IMR-90 (cell line): ENCODE measurements at regions not wholly inside any gene's neighbourhood (a gene's known extent, or its start where the extent isn't known, plus 50 kb on each side); places are given as distances from the start of the nearest gene placed in this dataset.

Experiments used
- ATAC-seq: fragments of 200-7000 bp; cut with Tn5 transposase; 2 replicates; pipeline ENCODE4 v1.9.1; 2020; ENCODE audit warnings: low read depth, mild to moderate bottlenecking, moderate library complexity
- BruUV-seq: library from RNA; stranded (reverse); fragments of 400-500 nt; replicated peaks from 2 replicates; lab custom pipeline; 2021; lab: Mats Ljungman, UMichigan
- CTCF ChIA-PET: fragments of 300-600 bp; formaldehyde crosslinking; extraction: SDS; loops from one replicate; lab custom pipeline; 2021; ENCODE audit warnings: antibody characterized with exemption; lab: Yijun Ruan, JAX
- POLR2A ChIA-PET: fragments of 300-600 bp; sonication (Branson Sonifier 250); formaldehyde crosslinking; loops from one replicate; lab custom pipeline; 2022; ENCODE audit warnings: antibody characterized with exemption; ENCODE audit not compliant: unreplicated experiment; lab: Charles Lee
- DNase-seq: peaks from one replicate; pipeline ENCODE4 v3.0.0; 2013
- H2AFZ ChIP-seq: replicated peaks from 2 replicates; pipeline ENCODE3; 2013; ENCODE audit warnings: low read length, mild to moderate bottlenecking; ENCODE audit not compliant: poor library complexity
- H2AK5ac ChIP-seq: 2 replicates; pipeline ENCODE4 v1.6.1; 2013; ENCODE audit warnings: low read depth, low read length, inconsistent platforms
- H2AK9ac ChIP-seq: replicated peaks from 2 replicates; pipeline ENCODE3; 2013; ENCODE audit warnings: mild to moderate bottlenecking, low read depth, low read length, moderate library complexity; ENCODE audit not compliant: poor library complexity
- H2BK120ac ChIP-seq: 2 replicates; pipeline ENCODE4 v1.6.1; 2013; ENCODE audit warnings: low read depth, low read length, inconsistent platforms
- H2BK15ac ChIP-seq: 3 replicates; pipeline ENCODE4 v1.6.1; 2013; ENCODE audit warnings: low read depth, low read length, inconsistent platforms
- H2BK20ac ChIP-seq: 2 replicates; pipeline ENCODE4 v1.6.1; 2013; ENCODE audit warnings: low read depth, mild to moderate bottlenecking, inconsistent platforms, low read length, moderate library complexity
- H2BK5ac ChIP-seq: 2 replicates; pipeline ENCODE4 v1.6.1; 2013; ENCODE audit warnings: mild to moderate bottlenecking, low read depth, low read length, inconsistent platforms; ENCODE audit not compliant: poor library complexity, severe bottlenecking
- H3K14ac ChIP-seq: replicated peaks from 2 replicates; pipeline ENCODE4 v1.6.1; 2013; ENCODE audit warnings: low read depth, low read length, inconsistent platforms
- H3K18ac ChIP-seq: 2 replicates; pipeline ENCODE4 v1.6.1; 2013; ENCODE audit warnings: low read depth, low read length, control low read depth
- H3K23ac ChIP-seq: 2 replicates; pipeline ENCODE4 v1.6.1; 2013; ENCODE audit warnings: low read depth, low read length, inconsistent platforms
- H3K27ac ChIP-seq: 2 replicates; pipeline ENCODE4 v1.5.1; 2013; ENCODE audit warnings: mild to moderate bottlenecking, control low read depth, low read length; ENCODE audit not compliant: insufficient read depth
- H3K27me3 ChIP-seq: 2 replicates; pipeline ENCODE4 v1.6.1; 2013; ENCODE audit warnings: low read length; ENCODE audit not compliant: control insufficient read depth, insufficient read depth
- H3K36me3 ChIP-seq: 2 replicates; pipeline ENCODE4 v1.6.1; 2013; ENCODE audit warnings: low read length, mixed read lengths; ENCODE audit not compliant: control insufficient read depth, insufficient read depth
- H3K4ac ChIP-seq: 2 replicates; pipeline ENCODE4 v1.6.1; 2013; ENCODE audit warnings: low read depth, low read length, inconsistent platforms
- H3K4me1 ChIP-seq: 2 replicates; pipeline ENCODE4 v1.6.1; 2013; ENCODE audit warnings: low read length, mixed read lengths; ENCODE audit not compliant: control insufficient read depth, insufficient read depth
- H3K4me2 ChIP-seq: 2 replicates; pipeline ENCODE4 v1.6.1; 2013; ENCODE audit warnings: low read depth, mild to moderate bottlenecking, control low read depth, low read length, moderate library complexity
- H3K4me3 ChIP-seq: 2 replicates; pipeline ENCODE4 v1.5.1; 2013; ENCODE audit warnings: low read depth, mild to moderate bottlenecking, control low read depth, low read length, moderate library complexity; ENCODE audit not compliant: insufficient read depth
- H3K56ac ChIP-seq: 2 replicates; pipeline ENCODE4 v1.6.1; 2013; ENCODE audit warnings: low read length, inconsistent platforms; ENCODE audit not compliant: insufficient read depth; ENCODE audit errors: extremely low read depth
- H3K79me1 ChIP-seq, 2 experiments: 2 replicates each; pipeline ENCODE4 v1.6.1; 2013; ENCODE audit warnings: low read length in 2 of 2, inconsistent platforms in 1 of 2, low read depth in 1 of 2
- H3K9ac ChIP-seq: 2 replicates; pipeline ENCODE4 v1.6.1; 2013; ENCODE audit warnings: low read depth, low read length, control low read depth
- H3K9me1 ChIP-seq: 2 replicates; pipeline ENCODE4 v1.6.1; 2013; ENCODE audit warnings: low read length, inconsistent platforms; ENCODE audit not compliant: insufficient read depth
- H3K9me3 ChIP-seq: 2 replicates; pipeline ENCODE4 v1.6.1; 2013; ENCODE audit warnings: low read length; ENCODE audit not compliant: control insufficient read depth, insufficient read depth
- H4K20me1 ChIP-seq: 2 replicates; pipeline ENCODE4 v1.6.1; 2013; ENCODE audit warnings: low read length, inconsistent platforms; ENCODE audit not compliant: insufficient read depth
- H4K5ac ChIP-seq: 2 replicates; pipeline ENCODE4 v1.6.1; 2013; ENCODE audit warnings: mild to moderate bottlenecking, low read depth, low read length, control low read depth
- H4K8ac ChIP-seq, 2 experiments: 2 replicates each; pipeline ENCODE4 v1.6.1; 2013; ENCODE audit warnings: low read depth in 2 of 2, low read length in 2 of 2, control low read depth in 1 of 2, inconsistent platforms in 1 of 2
- H4K91ac ChIP-seq: 2 replicates; pipeline ENCODE4 v1.6.1; 2013; ENCODE audit warnings: low read depth, low read length, inconsistent platforms; ENCODE audit not compliant: insufficient read depth
- CEBPB ChIP-seq: IDR thresholded peaks from 2 replicates; pipeline ENCODE4 v1.6.1; 2012; ENCODE audit warnings: low read depth, low read length, improper control_type of control experiment
- FOS ChIP-seq: fragments of 150-350 bp; IDR thresholded peaks from 2 replicates; pipeline ENCODE4 v1.6.1; 2016; ENCODE audit warnings: low read depth, low read length
- MXI1 ChIP-seq: IDR thresholded peaks from 2 replicates; pipeline ENCODE4 v1.6.1; 2012; ENCODE audit warnings: low read depth, mild to moderate bottlenecking, low read length, moderate library complexity, borderline replicate concordance
- RAD21 ChIP-seq: IDR thresholded peaks from 2 replicates; pipeline ENCODE4 v1.6.1; 2012; ENCODE audit warnings: low read length, improper control_type of control experiment
- RCOR1 ChIP-seq: IDR thresholded peaks from 2 replicates; pipeline ENCODE4 v1.6.1; 2012; ENCODE audit warnings: mild to moderate bottlenecking, low read length, improper control_type of control experiment; ENCODE audit not compliant: insufficient replicate concordance
- WGBS, 2 experiments: methylation state at CpG; one replicate each; pipeline versions ENCODE4 v1.1.5 to v1.1.7; 2013; ENCODE audit warnings: missing lambda C conversion rate in 2 of 2; ENCODE audit not compliant: insufficient read length in 1 of 2; ENCODE audit errors: extremely low coverage in 2 of 2; 5-methylcytosine and 5-hydroxymethylcytosine counted together
- dilution Hi-C: fragments of 300-500 bp; cut with HindIII; formaldehyde crosslinking; loops from one replicate; pipeline ENCODE4 v1.14.3; 2018; ENCODE audit warnings: low sequenced_read_pairs; ENCODE audit not compliant: unreplicated experiment
- in situ Hi-C: fragments of 300-500 bp; cut with MboI; formaldehyde crosslinking; loops from 3 replicates; pipeline ENCODE4 v1.14.3; 2019; ENCODE audit warnings: low sequenced_read_pairs, inconsistent platforms, mixed read lengths
- intact Hi-C: fragments of 100-400 bp; cut with micrococcal nuclease; formaldehyde crosslinking; loops from 2 replicates; pipeline ENCODE4 v1.10.0; 2022
- TF ChIP-seq, protein P1 (sequence below): conservative IDR thresholded peaks from 2 replicates; pipeline ENCODE4 v1.5.1; 2012; ENCODE audit warnings: mild to moderate bottlenecking, low read depth, low read length, improper control_type of control experiment

DNA sequence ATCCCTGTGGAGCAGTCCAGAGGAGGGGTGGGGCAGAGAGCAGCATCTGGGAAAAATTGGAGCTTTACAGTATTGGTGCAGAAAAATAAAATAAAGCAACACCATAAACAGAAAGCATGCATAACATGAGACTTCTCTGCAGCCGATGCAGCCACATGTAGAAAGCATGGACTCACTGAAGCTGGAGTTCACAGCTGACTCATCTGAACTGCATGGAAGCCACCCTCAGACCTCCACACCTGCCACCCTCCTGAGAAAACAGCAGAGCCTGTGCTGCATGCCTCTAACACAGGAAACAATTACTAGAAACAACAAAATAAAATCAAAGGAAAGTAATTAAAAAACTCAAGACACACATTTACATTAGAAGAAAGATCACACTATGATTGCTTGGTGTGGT lies 169.4 kb upstream of the ALKAL2 start:
- ATAC-seq (no peak), DNase-seq (no peak)
- no peaks in the 10 kb centered on the region for H3K36me3 ChIP-seq
- no peak overlapping the region for H4K8ac ChIP-seq
- no CpG with 5 or more reads among the region's 1 CpG for WGBS, 2 experiments
- no peak overlapping the region for H3K4me2 ChIP-seq
- H3K18ac ChIP-seq, result no peak overlapping the region
- H3K27ac ChIP-seq, result no peak overlapping the region
- BruUV-seq, result no TSS peak
- no peak overlapping the region for H2AFZ ChIP-seq
- intact Hi-C loops (no loop called here), in situ Hi-C loops (no loop called here), dilution Hi-C loops (no loop called here)
- H3K4me3 ChIP-seq, result no peak overlapping the region
- peaks cover 36% of the 10 kb centered on the region for H3K9me3 ChIP-seq
- no peak overlapping the region for H4K5ac ChIP-seq
- H3K27me3 ChIP-seq, result no peaks in the 10 kb centered on the region
- no peak overlapping the region for H3K23ac ChIP-seq
- H3K56ac ChIP-seq, result no peak overlapping the region
- CTCF ChIA-PET, result no interaction called here
- no peak overlapping the region for H2BK120ac ChIP-seq
- no peaks in the 10 kb centered on the region for H3K9me1 ChIP-seq
- no peak overlapping the region for H3K4ac ChIP-seq
- H3K79me1 ChIP-seq, result no peaks in the 10 kb centered on the region
- no peak overlapping the region for H2BK20ac ChIP-seq
- no peak overlapping the region for H2BK5ac ChIP-seq
- TF ChIP-seq RCOR1 (no peak), RAD21 (no peak), MXI1 (no peak), CEBPB (no peak), FOS (no peak)
- TF ChIP-seq, protein P1, sequence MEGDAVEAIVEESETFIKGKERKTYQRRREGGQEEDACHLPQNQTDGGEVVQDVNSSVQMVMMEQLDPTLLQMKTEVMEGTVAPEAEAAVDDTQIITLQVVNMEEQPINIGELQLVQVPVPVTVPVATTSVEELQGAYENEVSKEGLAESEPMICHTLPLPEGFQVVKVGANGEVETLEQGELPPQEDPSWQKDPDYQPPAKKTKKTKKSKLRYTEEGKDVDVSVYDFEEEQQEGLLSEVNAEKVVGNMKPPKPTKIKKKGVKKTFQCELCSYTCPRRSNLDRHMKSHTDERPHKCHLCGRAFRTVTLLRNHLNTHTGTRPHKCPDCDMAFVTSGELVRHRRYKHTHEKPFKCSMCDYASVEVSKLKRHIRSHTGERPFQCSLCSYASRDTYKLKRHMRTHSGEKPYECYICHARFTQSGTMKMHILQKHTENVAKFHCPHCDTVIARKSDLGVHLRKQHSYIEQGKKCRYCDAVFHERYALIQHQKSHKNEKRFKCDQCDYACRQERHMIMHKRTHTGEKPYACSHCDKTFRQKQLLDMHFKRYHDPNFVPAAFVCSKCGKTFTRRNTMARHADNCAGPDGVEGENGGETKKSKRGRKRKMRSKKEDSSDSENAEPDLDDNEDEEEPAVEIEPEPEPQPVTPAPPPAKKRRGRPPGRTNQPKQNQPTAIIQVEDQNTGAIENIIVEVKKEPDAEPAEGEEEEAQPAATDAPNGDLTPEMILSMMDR, result no peak
- H3K9ac ChIP-seq, result no peak overlapping the region
- no peak overlapping the region for H2AK5ac ChIP-seq
- H4K91ac ChIP-seq, result no peak overlapping the region
- no peak overlapping the region for H2BK15ac ChIP-seq
- H2AK9ac ChIP-seq, result no peak overlapping the region
- POLR2A ChIA-PET, result no interaction called here
- H3K4me1 ChIP-seq, result no peaks in the 10 kb centered on the region
- H3K14ac ChIP-seq, result no peak overlapping the region
- no peaks in the 10 kb centered on the region for H4K20me1 ChIP-seq
